Middle frontal gyrus (tissue), 1 donor: ENCODE measurements at regions not wholly inside any gene's neighbourhood (a gene's known extent, or its start where the extent isn't known, plus 50 kb on each side); places are given as distances from the start of the nearest gene placed in this dataset.
"Not testable (repeated sequence)": the region's sequence is repeated elsewhere in the genome, so short reads cannot be mapped to it uniquely, and the experiment has no call there.

Experiments
- DNase-seq: peaks from one replicate; pipeline ENCODE4 v3.0.0-alpha.2; 2015; ENCODE audit warnings: low spot score; ENCODE audit errors: extremely low spot score

- DNase-seq = no peak
Measured at GRCh38 chr20:57097245-57097915, 169.1 kb downstream of the BMP7 start.

- no peak for DNase-seq
Measured at GRCh38 chr20:57102160-57102559, 164.3 kb downstream of the BMP7 start.

DNA sequence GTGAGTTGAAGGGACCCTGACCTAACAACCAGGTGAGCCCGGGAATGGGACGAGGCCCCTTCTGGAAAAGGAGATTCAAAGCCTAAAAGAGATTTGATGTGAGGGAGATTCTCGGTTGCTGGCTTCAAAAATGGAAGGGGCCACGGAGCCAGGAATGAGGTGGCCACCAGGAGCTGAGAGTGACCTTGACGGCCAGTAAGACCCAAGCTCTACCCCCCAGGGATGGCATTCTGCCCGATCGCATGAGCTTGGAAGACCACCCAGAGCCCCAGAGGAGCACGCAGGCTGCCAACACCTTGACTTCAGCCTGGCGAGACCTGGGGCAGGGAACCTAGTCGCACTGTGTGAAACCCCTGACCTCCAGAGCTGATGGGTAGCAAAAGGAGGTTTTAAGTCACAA, 163.9 kb downstream of the BMP7 start:
- no peak for DNase-seq

GRCh38 chr20:57103146-57103800, 163.2 kb downstream of the BMP7 start:
- DNase-seq = peak; percentile 82

- no peak for DNase-seq
Measured at GRCh38 chr20:57104113-57104512, 162.3 kb downstream of the BMP7 start.

DNA sequence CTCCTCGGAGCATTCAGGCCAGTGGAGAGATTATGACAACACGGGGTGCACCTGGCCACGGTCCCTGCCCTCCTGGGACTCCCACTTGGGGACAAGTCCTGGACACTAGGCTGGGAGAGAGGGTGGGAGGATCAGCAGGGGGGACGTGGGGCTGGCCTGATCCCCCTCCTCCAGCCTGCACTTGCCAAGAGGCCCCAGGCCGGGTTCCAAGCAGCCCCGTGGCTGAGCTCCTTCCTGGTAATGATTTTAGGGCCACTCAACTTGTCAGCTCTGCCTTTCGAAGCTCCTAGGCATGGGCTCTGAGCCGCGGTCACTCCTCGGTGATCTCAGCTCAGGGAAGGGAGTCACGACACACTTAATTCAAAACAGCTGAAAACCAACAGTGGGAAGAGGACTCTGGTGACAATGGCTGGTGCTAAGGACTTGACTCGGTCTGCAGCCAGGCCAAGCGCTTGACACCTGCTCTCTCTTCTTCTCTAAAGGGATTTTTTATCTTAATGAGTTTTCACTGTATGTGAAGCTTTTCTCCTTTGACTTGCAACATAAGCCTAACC, 161.7 kb downstream of the BMP7 start:
- no peak for DNase-seq

DNA sequence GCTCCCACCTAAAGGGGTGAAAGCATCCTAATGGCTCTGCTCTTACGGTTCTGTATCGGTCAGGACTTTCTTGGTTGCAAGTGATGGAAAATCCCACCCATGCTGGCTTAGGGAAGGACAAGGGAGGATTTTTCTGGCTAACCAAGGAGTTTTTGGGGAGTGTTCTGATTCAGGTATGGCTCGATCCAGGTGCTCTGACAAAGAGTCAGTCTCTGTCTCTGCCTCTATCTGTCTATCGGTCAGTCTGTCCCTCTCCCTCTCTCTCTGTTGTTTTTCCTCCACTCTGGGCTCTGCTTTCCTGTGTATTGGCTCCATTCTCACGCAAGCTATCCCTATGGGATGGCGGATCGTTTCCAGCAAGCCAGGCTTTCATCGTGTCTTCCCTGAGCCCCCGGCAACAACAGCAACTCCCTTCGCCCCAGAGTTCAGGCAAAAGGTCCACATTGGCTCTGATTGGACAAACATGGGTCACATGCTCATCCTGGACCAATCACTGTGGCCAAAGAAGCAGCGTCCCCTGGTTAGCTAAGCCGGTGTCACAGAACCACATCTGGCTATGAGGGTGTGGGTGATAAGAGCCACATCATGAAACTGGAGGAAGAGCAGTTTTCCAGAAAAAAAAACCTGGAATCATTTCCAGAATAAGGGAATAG, 160.3 kb downstream of the BMP7 start:
- DNase-seq = no peak

- DNase-seq = no peak
Measured at GRCh38 chr20:57106692-57107091, 159.7 kb downstream of the BMP7 start.

- DNase-seq = no peak
Measured at GRCh38 chr20:57107208-57107607, 159.2 kb downstream of the BMP7 start.

DNA sequence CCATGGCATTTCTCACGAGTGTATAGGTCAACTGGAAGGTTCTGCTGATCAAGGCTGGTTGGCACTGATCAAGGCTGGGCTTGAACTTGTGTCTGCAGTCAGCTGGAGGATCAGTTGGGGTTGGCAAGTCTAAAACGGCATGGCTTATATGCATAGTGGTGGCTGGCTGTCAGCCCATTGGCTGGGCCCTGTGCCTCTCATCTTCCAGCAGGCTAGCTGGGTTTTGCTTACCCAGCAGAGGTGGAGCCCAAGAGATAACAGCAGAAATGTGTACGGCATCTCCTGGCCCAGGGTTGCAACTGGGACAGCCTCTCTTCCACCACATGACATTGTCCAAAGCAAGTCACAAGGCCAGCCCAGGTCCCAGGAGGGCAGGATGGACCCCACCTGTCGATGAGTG, 158.2 kb downstream of the BMP7 start:
- no peak for DNase-seq

DNA sequence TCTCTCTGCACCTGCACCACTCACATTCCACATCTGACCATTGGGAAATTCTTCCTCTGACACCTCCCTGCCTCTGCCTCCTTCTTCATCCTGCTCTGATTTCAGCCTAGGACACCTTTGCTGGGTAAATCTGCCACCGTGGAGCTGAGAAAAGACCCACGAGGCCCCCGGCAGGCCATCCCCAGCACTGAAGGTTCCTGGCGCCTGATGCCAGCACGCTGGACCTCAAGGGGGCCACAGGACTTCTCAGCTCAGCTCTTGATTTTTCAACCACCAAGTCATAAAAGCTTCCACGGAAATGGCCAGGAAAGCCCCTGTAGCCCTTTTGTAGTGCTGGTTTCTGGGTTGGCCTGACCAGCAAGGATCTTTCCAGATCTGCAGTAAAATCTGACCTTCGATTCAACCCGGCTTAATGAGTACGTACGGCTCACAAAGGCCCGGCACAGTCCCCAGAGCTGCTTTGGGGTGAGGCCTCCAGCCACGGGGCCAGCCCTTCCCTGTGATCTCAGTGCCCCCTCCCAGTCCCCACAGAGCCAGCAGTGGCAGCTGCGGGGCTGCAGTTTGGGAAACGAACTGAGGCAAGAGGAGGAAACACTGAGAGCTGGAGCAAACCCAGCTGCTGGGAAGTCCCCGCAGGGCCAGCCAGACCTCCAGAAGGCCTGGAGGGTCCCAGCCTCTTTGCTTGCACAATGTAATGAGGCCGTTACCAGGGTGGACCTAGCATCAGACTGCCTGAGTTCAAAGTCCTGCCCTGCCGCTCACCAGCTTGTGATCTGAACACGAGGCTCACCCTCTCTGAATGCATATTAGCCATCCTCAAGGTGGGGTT, 157.5 kb downstream of the BMP7 start:
- DNase-seq = no peak

DNA sequence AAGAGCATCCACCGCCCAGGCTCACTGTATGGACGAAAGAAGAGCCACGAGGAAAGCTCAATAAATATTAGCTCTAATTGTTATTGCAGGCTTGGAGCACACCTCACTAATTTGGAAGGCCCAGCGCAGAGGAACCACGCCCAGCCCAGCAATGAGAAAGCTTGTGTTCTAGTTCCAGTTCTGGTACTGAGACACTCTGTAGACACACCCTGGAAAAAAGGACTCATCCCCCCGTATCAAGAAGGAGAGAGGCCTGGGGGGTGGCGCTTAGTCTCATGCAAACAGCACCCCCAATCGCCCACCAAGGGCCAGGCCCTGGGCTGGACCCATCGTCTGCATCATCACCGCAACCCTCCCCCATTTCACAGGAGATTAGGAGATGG, 156.9 kb downstream of the BMP7 start:
- DNase-seq = no peak

- not testable (repeated sequence) for DNase-seq
Measured at GRCh38 chr20:57110121-57111027, 156.1 kb downstream of the BMP7 start.

- DNase-seq = no peak
Measured at GRCh38 chr20:57111028-57111373, 155.4 kb downstream of the BMP7 start.

- no peak for DNase-seq
Measured at GRCh38 chr20:57112448-57112847, 154.0 kb downstream of the BMP7 start.

GRCh38 chr20:57114290-57115005, 152.0 kb downstream of the BMP7 start:
- no peak for DNase-seq

DNA sequence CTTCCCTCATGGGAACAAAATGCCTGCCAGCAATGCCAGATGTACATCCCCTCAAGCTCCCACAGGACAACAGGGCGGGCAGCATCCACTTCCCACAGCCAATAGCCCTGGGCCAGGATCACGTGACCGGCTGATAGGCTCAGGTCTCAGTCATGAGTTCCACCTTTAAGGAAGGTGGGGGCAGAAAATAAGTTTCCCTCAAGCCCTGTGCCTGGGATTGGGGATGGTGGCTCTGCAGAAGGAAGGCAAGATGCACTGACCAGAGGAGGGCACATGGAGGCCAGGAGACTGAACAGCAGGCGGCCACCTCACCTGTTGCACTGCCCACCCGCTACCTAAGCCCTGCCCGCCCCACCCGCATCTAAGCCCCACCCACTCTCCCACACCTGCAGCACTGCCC, 149.1 kb downstream of the BMP7 start:
- DNase-seq = no peak

- DNase-seq = no peak
Measured at GRCh38 chr20:57118107-57118769, 148.2 kb downstream of the BMP7 start.
